NCI-H146 treated with DMSO at 0.1 percent for 48 hours (cell line): ENCODE measurements at regions not wholly inside any gene's neighbourhood (a gene's known extent, or its start where the extent isn't known, plus 50 kb on each side); places are given as distances from the start of the nearest gene placed in this dataset.

Experiments used
- DNase-seq: peaks from one replicate; lab custom pipeline; 2025; ENCODE audit not compliant: unreplicated experiment; lab: John Stamatoyannopoulos, UW

GRCh38 chr2:133666621-133667020 lies 98.4 kb upstream of the NCKAP5 start:
- no peak for DNase-seq

- no peak for DNase-seq
These were observed 98.8 kb upstream of the NCKAP5 start for GRCh38 chr2:133667085-133667484.

- no peak for DNase-seq
These were observed 99.7 kb upstream of the NCKAP5 start for GRCh38 chr2:133667968-133668367.

- no peak for DNase-seq
These were observed 100.3 kb upstream of the NCKAP5 start for GRCh38 chr2:133668547-133668946.

- no peak for DNase-seq
These were observed 105.1 kb upstream of the NCKAP5 start for GRCh38 chr2:133673305-133673905.

GRCh38 chr2:133674066-133674432 lies 105.8 kb upstream of the NCKAP5 start:
- DNase-seq = no peak

- DNase-seq = peak; percentile 13
These were observed 106.4 kb upstream of the NCKAP5 start for GRCh38 chr2:133674433-133675331.

GRCh38 chr2:133676392-133677130 lies 108.3 kb upstream of the NCKAP5 start:
- no peak for DNase-seq

GRCh38 chr2:133680343-133681049 lies 112.2 kb upstream of the NCKAP5 start:
- no peak for DNase-seq

GRCh38 chr2:133682347-133682746 lies 114.1 kb upstream of the NCKAP5 start:
- no peak for DNase-seq

GRCh38 chr2:133682906-133683305 lies 114.6 kb upstream of the NCKAP5 start:
- DNase-seq = no peak

- no peak for DNase-seq
These were observed 117.5 kb upstream of the NCKAP5 start for GRCh38 chr2:133685636-133686215.

GRCh38 chr2:133690780-133691179 lies 122.5 kb upstream of the NCKAP5 start:
- no peak for DNase-seq

- DNase-seq = no peak
These were observed 123.1 kb upstream of the NCKAP5 start for GRCh38 chr2:133691336-133691735.

GRCh38 chr2:133705287-133705686 lies 137.0 kb upstream of the NCKAP5 start:
- DNase-seq = no peak

- no peak for DNase-seq
These were observed 142.3 kb upstream of the NCKAP5 start for GRCh38 chr2:133710613-133711012.

GRCh38 chr2:133711201-133711600 lies 142.9 kb upstream of the NCKAP5 start:
- no peak for DNase-seq

GRCh38 chr2:133711806-133712205 lies 143.5 kb upstream of the NCKAP5 start:
- DNase-seq = no peak

- no peak for DNase-seq
These were observed 144.1 kb upstream of the NCKAP5 start for GRCh38 chr2:133712369-133712768.

GRCh38 chr2:133713049-133713580 lies 144.9 kb upstream of the NCKAP5 start:
- DNase-seq = no peak

- no peak for DNase-seq
These were observed 147.9 kb upstream of the NCKAP5 start for GRCh38 chr2:133716166-133716565.
